Testis (tissue), 2 donors: ENCODE measurements at regions not wholly inside any gene's neighbourhood (a gene's known extent, or its start where the extent isn't known, plus 50 kb on each side); places are given as distances from the start of the nearest gene placed in this dataset.

Experiments
- POLR2A ChIP-seq: fragments of 450-650 bp; IDR thresholded peaks from one replicate; pipeline ENCODE4 v1.6.1; 2017; ENCODE audit warnings: antibody characterized with exemption, mild to moderate bottlenecking, moderate library complexity
- TF ChIP-seq, protein P1 (sequence below), 3 experiments: fragments of 450-650 bp in 2 of 3; fragments of 200-600 bp in 1 of 3; sonication (generic) in 1 of 3; IDR thresholded peaks; one replicate each; pipeline ENCODE4 v1.5.1; 2016 to 2019; ENCODE audit warnings: antibody characterized with exemption in 3 of 3, mild to moderate bottlenecking in 2 of 3, moderate library complexity in 1 of 3

DNA sequence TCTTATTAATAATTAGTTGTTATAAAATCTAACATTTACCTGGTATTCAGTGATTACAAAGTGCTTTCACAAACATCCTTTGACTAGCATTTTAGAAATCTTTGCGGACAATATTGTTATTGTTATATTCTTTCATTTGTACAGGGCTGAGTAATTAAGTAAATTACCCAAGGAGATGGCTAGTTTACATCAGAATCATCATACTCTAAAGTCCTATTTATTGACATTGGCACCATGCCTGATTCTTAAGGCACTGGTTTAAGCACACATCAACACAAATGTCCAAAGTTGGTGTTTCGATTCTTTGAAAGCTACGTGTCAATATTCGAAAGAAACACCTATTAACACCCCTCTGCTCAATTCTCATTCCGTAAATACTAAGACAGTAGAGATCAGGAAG lies 424.6 kb upstream of the CHRM3 start:
- TF ChIP-seq, protein P1, sequence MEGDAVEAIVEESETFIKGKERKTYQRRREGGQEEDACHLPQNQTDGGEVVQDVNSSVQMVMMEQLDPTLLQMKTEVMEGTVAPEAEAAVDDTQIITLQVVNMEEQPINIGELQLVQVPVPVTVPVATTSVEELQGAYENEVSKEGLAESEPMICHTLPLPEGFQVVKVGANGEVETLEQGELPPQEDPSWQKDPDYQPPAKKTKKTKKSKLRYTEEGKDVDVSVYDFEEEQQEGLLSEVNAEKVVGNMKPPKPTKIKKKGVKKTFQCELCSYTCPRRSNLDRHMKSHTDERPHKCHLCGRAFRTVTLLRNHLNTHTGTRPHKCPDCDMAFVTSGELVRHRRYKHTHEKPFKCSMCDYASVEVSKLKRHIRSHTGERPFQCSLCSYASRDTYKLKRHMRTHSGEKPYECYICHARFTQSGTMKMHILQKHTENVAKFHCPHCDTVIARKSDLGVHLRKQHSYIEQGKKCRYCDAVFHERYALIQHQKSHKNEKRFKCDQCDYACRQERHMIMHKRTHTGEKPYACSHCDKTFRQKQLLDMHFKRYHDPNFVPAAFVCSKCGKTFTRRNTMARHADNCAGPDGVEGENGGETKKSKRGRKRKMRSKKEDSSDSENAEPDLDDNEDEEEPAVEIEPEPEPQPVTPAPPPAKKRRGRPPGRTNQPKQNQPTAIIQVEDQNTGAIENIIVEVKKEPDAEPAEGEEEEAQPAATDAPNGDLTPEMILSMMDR (IDR thresholded peaks at IDR 0.05) = no peak
- TF ChIP-seq POLR2A = no peak
